SIG-M5 treated with dmso at 0.1 percent for 504 hours (cell line): ENCODE measurements at regions not wholly inside any gene's neighbourhood (a gene's known extent, or its start where the extent isn't known, plus 50 kb on each side); places are given as distances from the start of the nearest gene placed in this dataset.
A peak's percentile ranks its signal among the peaks of the same experiment; 100 is the strongest.
"Not testable (repeated sequence)": the region's sequence is repeated elsewhere in the genome, so short reads cannot be mapped to it uniquely, and the experiment has no call there.

ENCODE experiments used
- DNase-seq: peaks from one replicate; lab custom pipeline; 2025; ENCODE audit not compliant: unreplicated experiment; lab: John Stamatoyannopoulos, UW

DNA sequence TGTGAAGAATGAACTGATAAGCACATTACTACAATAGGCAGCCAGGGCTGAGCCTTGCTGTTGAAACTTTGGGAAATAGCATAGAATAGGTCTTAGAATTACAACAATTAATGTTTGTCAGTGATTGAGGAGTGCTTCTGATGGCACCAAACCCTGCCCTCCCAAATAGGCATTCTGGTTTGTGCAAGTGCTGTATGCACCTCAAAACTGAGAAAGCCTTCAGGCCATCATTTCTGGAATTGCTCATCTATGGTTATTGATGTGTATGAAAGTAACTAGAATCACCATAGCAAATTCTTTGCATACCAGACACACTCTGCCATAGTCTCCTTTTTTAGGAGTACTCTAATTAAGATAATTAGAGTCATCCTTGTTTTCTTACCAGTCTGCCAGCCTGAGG, 585.0 kb upstream of the MBL2 start:
- DNase-seq, result no peak

DNA sequence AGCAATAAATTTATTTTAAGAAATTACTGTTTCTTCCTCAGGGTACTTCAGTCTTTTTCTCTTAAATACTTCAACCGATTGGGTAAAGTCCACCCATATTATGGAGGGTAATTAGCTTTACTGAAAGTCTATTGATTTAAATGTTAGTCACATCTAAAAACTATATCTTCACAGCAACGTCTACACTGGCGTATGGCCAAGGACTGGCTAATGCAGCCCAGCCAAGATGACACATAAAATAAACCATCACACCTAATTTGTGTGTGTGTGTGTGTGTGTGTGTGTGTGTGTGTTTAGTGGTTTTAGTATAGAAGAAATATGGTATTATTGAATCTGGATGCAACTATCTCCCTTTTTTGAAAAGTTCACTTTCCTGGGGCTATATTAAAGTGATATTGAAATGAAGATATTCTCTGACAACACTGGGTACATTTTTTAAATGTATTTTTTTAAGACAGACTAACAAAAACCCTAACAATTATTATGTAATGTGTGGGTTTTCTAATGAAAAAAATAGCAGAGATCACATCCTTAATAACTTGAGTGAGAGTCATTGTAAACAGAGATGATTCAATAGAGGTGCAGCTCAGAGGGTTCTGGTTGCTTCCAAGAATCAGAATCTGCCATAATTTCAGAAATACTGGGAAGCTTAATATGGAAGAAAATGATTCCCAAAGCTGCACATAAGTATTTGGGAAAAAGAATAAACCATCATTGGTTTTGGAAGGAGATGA, 584.2 kb upstream of the MBL2 start:
- DNase-seq, result no peak

DNA sequence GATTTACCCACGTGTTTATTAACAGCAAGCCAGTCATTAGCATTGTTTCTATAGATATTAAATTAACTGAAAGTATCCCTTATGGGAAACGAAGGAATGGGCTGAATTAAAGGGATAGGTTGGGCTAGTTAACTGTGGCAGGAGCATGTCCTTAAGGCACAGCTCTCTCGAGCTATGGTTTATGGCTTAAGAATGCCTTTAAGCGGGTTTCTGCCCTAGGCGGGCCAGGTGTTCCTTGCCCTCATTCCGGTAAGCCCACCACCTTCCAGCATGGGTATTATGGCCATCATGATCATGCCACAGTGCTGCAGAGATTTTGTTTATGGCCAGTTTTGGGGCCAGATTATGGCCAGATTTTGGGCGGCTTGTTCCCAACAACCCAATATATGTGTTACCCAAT, 569.9 kb upstream of the MBL2 start:
- not testable (repeated sequence) for DNase-seq

DNA sequence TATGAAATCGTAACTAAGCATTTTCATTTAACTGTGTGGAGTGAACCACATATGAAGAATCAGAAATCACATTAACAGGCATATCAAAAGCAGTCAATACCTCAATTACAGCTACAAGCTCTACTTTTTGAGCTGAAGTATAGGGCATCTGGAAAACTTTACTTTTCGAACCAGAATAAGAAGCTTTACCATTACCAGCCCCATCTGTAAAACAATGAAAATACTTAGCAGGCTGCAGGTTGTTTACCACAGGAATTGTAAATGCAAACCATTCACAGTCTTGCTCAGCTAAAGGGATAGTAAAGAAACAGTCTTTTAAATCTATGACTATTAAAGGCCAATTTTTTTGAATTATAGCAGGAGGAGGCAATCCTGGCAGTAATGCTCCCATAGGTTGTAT, 565.6 kb upstream of the MBL2 start:
- not testable (repeated sequence) for DNase-seq

DNA sequence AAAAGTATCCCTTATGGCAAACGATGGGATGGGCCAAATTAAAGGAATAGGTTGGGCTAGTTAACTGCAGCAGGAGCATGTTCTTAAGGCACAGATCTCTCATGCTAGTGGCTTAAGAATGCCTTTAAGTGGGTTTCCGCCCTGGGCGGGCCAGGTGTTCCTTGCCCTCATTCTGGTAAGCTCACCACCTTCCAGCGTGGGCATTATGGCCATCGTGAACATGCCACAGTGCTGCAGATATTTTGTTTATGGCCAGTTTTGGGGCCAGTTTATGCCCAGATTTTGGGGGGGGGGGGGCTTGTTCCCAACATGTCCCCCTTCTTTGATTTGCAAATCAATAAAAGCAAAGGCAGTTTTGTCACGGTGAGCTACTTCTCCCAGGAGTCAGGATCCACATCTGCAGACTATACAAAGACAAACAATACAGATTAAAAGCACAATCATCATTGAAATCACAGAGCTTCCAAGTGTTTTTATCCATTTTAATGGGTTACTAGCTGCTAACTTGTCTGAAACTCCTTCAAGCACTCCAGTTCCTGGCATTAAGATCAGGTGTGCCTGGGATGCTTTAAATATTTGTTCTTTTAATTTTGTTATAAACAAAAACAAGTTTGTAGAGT, 563.3 kb upstream of the MBL2 start:
- not testable (repeated sequence) for DNase-seq

DNA sequence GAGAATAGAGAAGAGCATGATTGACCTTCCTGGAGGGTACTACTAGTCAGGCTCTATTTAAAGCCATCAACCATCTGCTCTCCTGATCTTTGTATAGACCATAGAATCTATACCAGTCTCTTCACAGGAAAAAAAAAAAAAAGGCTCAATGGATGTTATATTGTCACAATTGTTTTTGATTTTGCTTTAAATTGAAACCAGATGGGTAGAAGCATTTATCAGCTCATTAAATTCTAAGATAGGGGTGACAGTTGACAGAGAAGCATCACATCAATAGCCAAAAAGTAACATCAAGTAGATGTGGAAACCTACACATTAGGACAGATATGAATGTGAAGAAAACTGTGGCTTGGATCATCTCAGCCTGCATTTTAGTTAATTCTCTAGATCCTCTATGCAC, 558.9 kb upstream of the MBL2 start:
- DNase-seq, result no peak

DNA sequence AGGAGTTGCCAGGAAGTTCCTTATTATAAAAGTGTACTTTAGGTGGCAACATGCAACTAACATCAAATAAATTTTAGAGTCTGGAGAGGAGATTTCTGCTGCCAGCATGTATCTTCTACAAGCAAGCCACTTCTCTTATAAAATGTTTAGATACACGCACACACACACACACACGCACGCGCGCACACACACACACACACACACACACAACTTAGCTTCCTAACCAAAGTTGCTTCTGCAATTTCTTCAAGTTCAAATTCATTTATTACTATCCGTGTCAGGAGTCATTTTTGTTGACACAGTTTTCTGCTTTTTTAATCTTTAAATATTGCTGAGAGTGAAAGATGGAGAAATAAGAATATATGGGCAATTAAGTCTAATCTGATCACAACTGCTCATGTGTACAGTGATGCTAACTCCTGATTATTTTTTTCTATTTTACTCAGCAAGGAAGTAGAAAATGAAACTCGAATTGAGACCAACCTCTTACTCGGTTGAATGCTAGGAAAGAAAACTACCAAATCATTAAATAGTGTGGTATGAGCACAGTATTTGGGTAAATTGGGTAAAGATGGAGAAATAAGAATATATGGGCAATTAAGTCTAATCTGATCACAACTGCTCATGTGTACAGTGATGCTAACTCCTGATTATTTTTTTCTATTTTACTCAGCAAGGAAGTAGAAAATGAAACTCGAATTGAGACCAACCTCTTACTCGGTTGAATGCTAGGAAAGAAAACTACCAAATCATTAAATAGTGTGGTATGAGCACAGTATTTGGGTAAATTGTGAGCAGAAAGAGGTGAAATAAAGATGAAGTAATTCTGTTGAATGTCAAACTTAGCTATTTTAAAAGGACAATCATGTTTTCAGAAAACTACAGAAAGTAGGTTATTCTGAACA, 554.1 kb upstream of the MBL2 start:
- not testable (repeated sequence) for DNase-seq

DNA sequence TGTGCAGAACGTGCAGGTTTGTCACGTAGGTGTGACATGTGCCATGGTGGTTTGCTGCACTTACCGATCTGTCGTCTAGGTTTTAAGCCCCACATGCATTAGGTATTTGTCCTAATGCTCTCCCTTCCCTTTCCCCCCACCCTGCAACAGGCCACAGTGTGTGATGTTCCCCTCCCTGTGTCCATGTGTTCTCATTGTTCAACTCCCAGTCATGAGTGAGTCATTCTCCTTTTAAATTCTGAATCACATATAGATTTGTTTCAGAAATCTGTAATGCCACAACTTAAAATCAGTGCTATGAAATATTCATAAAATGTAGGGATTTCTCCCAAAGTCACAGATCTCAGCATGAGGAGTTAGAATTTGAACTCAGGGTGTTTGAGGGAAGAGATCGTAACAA, 552.5 kb upstream of the MBL2 start:
- no peak for DNase-seq

DNA sequence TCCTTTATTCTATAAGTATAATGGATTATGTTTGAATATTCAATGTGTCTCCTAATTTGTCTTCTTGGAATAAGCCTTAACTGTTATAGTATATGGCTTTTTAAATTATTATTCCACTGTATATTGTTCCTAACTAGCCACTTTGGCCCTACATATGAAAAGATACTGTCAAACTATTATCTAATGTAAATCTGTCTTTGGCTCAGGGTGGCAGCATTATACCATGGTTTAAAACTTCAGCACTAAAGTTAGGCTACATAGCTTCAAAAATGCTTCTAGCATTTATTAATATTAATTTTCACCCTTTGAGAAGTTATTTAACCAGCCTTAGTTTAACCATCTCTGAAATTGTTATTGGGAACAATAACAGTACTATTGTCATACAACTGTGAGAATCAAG, 543.1 kb upstream of the MBL2 start:
- no peak for DNase-seq

DNA sequence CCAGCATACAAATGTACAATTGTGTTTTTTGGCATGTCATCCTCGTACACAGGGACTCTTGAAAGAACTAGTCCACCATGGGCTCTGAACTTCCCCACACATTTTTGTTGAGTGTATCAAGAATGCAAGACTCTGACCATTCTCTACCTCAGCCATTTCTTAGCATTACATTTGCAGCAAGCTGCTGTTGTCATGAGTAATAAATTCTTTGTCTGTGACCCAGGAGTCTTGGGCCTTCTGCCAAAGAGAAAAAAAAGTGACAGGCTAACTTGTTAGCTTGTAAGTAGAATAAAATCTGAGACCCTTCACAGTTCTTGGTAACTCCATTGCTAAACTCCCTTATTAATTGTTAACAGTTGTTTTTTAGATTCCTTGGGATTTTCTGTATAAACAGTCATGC, 542.3 kb upstream of the MBL2 start:
- no peak for DNase-seq

DNA sequence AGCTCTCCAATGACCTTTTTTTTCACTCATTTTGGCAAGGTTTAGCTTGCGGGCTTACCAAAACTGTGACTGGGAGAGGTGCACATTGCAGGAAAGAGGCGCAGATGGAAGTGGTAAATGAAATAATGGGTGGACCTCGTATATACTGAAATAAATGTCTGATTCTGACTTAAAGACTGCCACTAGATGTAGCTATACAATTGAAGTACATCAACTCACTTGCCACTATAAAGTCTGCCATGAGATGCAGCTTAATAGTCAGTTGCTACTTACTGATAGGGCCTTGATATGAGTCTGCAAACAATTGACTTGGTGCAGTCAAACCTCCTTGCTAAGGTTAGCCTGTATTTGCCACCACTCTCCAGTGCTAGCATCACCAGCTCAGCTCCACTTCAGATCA, 525.9 kb upstream of the MBL2 start:
- no peak for DNase-seq

DNA sequence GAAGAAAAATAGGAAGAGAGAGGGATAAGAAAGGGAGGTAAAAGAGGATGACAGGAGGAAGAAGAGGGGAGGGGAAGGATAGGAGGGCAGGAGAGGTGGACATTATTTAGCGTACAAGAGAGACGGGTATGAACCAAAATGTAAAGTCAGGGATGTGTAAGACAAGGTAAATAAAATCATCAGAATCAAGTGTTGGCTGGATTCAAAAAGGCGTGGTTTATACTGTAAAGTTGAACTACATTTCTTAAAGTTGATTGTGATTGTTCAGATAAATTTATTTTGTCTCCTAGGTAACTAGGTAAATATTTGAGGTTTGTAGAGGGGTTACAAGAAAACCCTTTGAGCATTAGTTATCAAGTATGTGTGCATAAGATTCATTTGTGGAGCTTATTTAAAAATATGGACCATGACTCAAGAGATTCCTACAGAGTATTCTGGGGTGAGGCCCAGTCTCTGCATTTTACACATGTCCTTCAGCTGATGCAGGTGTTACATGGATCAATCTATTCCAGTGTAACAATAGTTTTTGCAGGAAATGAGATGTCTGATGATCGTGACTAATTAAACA, 512.1 kb upstream of the MBL2 start:
- DNase-seq, result peak; percentile 3

DNA sequence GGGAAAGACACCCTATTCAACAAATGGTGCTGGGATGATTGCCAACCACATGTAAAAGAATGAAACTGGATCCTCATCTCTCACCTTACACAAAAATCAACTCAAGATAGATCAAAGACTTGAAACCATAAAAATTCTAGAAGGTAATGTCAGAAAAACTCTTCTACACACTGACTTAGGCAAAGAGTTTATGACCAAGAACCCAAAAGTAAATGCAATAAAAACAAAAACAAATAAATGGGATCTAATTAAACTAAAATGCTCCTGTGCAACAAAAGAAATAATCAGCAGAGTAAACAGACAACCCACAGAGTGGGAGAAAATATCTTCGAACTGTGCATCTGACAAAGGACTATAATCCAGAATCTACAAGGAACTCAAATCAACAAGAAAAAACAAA, 504.2 kb upstream of the MBL2 start:
- no peak for DNase-seq

DNA sequence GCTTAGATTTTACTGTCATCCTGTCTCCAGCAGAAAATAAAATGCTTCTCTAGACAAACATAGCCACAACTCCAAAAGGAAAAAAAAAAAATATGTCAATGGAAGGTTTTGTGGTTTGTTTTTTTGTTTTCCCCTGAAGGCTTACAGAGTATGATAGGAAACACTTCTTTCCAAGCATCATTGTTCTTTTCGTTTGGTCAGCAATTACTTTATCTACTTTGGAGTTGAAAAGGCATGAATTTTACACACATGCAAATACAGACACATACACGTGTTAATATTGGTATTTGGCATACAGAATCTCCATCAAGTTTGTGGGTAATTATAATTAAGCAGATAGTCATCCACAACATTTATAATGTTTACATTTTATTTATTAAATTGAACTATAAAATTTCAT, 496.9 kb upstream of the MBL2 start:
- DNase-seq, result no peak

DNA sequence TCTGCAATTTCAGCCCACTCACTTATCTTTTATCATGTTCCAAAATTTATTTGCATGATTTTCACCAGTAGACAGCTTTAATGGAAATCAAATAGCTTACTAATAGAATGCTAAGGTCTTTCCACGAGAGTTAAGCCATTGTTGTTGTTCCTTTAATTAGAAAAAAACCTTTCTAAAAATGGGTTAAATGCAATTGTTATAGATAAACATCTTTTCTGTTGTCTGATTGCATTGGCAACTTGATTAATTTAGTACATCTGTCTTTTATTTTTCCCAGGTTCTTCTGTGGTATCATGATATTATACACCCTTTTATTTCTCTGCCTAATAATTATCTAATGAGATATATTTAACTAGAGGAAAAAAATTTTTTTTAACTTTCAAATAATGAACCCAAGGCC, 487.6 kb upstream of the MBL2 start:
- no peak for DNase-seq

DNA sequence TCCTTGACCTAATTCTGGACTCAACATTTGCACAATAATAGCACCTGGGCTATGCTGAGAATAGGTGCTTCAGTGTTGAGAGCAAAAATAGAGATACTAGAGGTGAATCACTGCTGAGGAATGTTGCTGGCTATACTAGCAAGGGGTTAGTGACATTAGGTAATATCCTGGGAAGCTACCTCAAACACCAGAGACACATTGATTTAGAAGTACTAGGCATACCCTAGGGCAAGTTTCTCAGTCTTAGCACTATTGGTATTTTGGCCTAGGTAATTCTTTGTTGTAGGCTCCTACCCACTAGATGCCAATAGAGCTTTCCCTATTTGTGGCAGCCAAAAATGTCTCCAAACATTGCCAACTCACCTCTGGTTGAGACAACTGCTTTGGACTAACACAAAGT, 484.0 kb upstream of the MBL2 start:
- no peak for DNase-seq

DNA sequence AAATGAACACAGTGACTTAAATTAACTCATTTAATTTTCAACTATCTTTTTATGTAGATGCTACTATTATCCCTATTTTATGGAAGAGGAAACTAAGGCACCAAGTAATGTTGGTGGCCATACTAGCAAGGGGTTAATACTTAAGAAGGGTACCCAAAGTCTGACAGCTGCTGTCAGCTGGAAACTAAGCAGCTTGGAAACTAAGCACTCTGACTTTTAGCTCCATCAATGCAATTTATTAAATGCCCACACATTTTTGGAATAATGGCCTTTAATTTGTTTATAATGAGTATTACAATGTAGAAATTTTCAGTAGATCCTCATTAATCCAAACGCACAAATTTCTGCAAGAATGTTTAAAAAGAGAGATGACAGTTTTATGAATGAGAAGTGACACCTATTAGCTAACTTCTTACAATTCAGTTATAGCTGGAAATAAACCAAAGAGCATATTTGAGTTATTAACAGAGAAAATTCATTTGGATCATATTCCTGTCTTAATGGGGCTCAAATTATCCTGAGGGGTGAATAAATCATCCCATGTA, 483.1 kb upstream of the MBL2 start:
- no peak for DNase-seq

DNA sequence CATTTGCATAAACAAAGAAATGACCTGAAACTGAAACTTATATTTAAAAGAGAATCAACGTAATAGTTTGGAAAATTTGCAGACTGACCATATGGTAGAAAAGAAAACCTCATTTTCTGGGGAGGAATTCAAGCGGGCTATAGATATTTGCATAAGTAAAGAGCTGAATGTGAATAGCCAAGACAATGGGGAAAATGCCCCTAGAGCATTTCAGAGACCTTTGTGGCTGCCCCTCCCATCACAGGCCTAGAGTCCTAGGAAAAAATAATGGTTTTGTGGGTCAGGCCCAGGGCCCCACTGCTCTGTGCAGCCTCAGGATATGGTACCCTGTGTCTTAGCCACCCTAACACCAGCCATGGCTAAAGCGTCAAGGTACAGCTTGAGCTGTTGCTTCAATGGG, 480.6 kb upstream of the MBL2 start:
- DNase-seq, result no peak

DNA sequence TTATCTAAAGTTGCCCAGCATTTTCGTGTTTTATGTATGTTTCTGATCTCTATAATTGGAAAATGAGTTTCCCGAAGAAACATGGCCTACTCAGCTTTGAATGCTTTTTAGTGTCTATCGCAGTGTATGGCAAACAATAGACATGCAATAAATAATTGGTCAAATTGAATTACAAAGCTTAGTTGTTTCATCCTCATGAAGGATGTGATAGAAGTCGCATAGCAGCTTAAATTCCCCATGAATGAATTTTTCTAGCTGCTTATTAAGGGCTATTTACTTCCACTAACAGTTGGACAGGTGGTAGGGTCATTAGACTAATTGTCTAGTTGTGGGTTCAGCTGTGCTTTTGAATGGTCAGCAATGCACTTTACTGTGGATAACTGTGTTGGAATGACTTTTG, 467.3 kb upstream of the MBL2 start:
- no peak for DNase-seq

DNA sequence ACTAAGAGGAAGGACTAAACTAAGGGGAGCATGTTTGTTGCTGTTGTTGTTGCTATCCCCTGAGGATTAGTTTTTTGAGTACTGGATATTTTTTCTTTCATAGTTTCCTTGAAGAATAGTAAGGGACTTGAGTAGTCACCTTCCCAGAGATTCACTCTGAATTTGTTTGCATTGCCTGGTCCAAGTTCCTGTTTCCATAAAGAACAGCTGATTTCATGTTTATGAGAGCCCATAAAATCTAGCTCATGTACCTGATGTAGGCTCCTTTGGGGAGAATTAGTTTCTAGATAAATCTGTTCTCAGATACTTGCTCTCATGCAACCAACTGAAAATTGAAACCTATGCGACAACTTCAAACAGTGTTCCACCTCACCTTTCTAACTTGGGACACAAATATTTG, 464.4 kb upstream of the MBL2 start:
- DNase-seq, result no peak

DNA sequence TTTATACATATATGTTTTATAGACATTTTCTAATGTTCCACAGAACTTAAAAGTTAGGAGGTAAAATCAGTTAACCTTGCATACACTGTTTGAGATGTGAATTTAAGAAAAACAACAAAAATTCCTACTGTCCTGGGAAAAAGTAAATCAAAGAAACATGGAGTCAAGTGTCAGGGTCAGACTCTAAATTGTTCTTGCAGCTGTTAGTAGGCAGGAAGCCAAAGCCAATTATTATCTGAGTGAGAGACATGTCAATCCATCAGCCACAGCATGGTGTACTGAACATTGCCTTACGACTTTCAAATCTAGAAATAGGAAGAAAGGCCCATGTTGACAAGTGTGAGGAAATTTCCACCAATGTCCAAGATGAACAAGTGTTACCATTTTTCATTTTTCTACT, 461.2 kb upstream of the MBL2 start:
- no peak for DNase-seq
